Skin of body (tissue), 1 donor: ENCODE measurements at regions not wholly inside any gene's neighbourhood (a gene's known extent, or its start where the extent isn't known, plus 50 kb on each side); places are given as distances from the start of the nearest gene placed in this dataset.

Source experiments
- DNase-seq: peaks from one replicate; lab custom pipeline; 2025; lab: John Stamatoyannopoulos, UW

DNA sequence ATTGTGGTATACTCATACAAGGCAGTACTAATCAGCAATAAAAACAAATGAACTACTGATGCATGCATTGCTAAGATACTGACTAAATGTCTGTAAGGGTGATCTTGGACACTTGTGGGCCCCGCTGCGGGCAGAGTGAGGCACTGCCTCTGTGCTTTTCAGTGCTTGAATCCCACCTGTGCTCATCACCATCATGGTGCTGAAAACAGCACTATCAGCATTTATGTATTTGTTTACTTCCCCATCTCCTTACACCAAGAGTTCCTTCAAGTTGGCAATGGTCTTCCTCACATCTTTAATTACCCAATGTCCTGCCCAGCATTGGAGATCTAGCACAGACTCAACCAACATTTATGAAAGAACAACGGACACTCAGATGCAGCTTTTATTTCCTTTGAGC lies 193.7 kb upstream of the RFC3 start:
- DNase-seq: no peak

DNA sequence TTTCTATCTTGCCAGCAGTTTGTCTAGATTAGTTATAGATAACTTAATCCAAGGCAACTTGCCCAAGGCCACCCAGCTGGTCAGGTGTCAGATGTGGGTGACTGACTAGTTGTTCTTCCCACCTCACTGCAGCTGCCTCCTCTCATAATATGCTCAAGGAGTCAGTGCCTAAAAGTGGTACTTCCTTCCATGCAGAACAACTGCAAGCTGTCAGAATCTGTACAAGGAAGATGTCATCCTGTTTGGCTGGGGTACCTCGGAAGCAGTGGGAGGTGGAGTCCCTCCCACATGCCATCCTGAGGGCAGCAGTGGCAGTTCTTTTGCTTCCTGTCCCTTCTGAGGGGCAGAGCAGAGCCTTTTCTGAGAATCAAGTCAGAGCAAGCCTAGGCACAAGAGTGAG lies 193.2 kb upstream of the RFC3 start:
- DNase-seq: no peak

DNA sequence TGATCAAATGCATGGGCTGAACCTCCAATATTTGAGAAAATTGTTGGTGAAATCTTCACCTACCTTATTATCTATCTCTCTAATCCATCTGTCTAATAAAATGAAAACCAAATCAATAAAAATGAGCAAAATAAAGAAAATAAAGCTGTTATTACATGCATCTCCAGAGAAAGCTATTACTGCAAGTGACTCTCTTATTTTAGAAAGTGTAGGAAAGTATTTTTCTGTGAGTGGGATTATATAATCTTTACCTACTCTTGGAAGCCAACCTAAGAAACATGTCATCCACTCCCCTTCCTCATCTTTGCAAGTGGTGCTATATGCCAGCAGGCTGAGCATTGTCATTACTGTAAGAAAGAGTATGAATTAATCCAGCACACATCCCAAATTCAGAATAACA lies 191.5 kb upstream of the RFC3 start:
- no peak for DNase-seq

DNA sequence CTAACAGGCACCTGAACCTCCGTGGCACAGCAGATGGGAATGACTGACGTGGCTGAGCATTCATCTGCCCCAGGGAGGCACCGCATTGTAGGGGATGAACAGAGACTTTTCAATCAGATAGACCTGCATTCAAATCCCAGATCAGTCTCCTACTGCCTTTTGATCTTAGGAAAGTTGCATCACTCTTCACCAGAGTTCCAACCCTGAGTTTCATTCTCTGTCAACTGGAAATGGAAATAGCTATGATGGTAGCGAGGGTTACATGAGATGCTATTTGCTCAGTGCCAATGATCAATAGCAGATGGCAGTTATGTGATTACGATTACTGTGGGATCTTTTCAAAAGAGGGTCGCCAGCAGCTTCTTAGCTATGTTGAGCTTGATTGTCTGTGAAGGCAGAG lies 189.3 kb upstream of the RFC3 start:
- no peak for DNase-seq

DNA sequence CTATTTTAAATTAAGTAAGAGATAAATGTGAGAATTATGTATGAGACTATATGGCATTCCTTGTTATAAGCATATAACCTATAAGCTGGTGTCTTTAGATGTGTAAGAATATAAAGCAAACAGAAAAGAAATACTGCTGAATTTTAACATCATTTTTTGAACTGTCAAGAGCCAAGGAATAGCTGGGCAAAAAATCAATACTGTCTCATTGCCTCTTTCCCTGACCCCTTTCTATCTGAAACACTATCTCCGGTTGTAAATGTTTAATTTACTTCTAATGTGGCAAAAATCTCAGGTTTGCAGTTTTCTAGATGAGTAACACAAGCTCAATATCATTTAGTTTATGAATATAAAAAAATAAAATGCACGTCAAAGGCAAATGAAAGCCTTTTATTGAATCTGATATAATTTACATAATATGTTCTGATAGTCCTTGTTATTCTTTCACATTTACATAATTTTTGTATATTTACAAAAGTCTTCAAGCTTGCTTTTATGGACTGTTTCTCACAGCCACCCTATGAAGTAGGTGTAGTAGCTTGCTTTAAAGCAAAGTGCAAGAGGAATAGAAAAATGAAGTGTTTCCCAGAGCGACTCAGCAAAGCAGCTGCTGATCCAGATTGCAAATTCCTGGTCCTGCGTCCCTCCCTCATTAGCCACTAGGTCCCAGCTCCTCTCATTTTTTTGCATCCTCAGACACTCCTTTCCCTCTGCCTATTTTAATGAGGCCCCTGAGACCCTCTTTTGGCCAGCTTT lies 188.2 kb upstream of the RFC3 start:
- no peak for DNase-seq

DNA sequence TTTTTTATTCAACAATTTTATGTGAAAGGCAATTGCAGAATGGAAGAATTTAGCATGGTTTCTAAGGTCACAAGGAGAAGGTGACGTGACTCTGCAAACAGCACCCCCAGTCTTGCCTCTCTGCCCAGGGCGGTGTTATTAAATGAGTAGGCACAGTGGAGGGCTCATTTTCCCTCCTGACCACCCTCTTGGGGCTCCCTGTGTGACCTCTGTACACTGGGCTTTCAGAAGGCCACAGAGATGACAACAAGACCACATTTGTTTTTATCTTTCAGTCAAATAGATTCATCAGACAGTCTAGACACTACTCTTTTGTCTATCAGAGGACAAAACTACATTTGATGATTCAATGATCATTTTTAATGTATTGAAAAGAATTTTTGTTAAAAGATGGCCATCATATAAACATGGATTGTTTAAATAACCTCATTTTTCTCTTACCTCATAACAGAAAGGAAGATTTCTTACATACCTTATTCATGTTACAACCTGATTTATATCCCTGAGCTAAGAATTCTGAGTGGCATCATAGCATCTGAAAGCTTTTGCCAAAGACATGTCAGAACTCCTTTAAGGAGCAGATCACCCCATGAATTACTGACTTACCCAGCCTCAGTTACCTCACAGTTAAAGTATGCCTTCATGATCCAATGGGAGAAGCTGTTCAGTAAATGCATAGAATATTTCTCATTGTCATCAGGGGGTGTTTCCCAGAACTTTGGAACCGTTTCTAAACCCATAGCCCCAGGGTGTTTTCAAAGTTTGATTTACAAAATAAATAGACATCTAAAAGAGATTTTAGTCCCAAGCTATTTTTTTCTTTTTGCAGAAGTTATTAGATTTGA lies 184.0 kb upstream of the RFC3 start:
- peak; percentile 66 for DNase-seq

DNA sequence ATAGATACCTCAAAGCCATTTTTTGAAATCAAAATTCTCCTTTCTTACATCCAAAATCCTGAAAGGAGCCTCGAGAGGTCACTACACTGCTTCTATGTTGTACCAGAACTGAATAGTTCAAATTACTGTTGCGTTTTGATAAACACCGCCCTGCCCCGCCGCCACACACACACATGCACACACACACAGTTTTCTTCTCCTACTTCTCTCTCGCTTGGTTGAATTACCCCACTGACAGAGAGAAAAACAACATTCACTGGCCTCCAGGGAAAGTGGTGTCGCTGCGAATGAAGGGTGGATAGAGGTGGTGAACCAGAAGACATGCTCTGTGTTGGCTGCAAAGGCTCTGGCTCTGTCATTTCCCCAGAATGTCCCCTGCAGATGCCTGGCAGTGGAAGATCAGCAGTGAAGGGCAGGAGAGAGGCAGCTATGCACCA lies 183.4 kb upstream of the RFC3 start:
- DNase-seq: peak; percentile 59

DNA sequence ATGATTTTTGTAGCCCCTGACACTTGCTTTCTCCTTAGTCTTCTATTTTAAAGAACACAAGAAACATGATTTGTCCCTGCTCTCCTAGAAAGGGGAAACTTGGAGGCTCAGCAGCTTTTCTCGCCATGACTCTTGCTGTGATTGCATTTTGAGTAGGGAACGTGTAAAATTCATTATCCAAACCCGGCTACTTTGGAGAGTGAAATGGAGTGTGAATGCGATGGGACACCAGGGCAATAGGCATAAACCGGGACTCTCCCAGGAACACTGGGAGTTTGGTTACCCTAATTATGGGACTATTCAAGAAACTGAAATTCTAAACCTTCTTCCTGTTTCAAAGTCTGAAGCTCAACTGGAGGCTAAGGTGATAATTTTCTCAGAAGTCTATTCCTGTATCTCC lies 181.7 kb upstream of the RFC3 start:
- DNase-seq: no peak

DNA sequence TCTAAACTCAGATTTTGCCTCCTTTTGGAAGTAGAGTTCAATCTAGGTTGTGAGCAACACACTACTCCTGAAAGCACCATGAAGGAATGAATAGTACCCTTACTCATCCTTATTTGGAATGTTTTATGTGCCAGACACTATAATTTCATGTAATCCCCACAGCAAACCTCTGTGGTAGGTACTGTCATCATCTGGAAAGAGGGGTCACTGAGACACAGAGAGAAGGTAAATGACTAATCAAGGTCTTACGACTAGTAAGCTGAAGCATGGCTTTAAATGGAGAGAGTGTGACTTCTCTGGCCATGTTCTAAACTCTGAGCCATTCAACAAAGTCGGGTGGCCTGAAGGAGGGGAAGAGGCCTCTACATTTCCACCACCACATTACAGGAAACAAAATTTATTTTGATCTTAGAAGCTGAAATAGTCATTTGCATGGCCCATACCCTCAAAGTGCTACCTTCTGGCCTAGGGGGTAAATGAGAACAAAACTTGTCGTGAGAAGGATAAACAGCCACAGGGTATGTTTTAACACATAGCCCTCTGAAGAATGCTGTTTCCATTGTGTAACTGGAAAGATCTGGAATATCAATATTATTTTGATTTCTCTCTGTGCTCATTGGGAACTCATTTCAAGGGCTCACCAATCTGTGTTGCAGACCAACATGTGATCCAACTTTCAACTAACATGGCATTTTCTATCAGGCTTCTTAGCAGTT lies 180.8 kb upstream of the RFC3 start:
- no peak for DNase-seq

DNA sequence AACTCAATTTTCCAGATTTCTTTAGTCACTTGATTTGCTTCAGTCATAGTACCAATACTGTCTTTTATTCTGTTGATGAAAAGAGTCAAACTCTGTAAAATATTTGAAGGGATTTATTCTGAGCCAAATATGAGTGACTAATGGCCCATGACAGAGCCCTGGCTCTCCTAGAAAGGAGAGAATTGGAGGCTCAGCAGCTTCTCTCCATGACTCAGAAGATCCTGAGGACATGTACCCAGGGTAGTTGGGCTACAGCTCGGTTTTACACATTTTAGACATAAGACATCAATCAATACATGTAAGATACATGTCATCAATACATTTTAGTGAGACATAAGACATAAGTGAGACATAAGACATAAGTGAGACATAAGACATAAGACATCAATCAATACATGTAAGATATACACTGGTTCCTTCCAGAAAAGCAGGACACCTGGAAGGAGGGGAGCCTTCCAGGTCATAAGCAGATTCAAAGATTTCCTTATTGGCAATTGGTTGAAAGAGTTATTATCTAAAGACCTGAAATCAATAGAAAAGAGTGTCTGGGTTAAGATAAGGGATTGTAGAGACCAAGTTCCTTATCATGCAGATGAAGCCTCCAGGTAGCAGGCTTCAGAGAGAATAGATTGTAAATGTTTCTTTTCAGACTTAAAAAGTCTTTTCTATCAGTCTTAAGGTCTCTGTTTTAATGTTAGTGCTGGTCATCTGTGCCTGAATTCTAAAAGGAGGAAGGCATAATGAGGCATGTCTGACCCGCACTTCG lies 179.8 kb upstream of the RFC3 start:
- peak; percentile 2 for DNase-seq

DNA sequence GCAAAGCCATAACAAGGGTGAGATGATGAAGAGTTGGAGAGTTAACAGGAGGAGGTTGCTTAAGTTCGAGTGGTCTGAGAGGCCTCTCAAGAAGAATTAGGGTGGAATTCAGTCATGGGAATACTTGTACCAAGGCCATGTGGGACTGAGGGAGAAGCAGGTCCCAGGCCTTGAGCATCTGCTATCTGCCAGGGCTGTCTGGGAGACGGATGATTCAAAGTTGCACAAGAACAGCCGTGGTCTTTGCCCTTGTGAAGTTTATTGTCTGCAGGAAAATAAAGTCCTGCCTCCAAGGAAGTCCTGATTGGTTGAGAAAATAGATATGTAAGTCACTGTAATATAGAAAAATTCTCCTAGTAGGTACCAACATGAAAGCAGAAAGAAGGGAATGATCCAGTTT lies 178.8 kb upstream of the RFC3 start:
- DNase-seq: no peak

DNA sequence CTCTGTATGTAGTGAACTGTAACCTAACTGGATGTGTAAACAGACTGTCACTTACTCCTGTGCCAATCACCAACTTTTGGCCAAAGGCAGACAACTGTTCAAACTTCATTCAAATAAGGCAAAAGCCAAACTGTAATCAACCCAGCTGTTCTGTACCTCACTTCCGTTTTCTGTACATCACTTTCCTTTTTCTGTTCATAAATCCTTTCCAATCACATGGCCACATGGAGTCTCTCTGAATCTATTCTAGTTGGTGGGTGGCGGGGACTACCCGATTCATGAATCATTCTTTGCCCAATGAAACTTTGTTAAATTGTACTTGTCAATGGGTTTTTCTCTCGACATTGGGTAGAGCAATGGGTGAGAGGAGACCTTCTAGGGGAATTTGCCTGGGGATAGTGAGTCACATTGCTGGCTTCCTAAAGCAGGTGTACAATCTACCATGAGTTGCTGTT lies 178.3 kb upstream of the RFC3 start:
- DNase-seq: no peak

DNA sequence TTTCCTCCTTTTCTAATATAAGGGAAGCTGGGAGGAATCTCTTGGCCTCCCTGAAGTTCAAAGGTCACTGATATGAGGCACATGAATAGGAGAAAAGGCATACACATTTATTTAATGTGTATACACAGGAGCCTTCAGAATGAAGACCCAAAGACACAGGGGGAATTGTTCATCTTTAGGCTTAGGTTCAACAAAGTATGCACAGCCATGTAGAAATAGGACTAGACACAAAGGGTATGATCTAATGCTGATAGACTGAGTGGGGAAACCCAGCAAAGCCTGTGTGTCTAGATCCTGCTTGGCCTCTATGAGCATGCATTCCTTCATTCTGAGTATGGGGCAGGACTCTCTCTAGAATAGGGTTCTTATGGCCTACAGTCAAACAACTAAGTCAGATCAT lies 177.1 kb upstream of the RFC3 start:
- DNase-seq: no peak

DNA sequence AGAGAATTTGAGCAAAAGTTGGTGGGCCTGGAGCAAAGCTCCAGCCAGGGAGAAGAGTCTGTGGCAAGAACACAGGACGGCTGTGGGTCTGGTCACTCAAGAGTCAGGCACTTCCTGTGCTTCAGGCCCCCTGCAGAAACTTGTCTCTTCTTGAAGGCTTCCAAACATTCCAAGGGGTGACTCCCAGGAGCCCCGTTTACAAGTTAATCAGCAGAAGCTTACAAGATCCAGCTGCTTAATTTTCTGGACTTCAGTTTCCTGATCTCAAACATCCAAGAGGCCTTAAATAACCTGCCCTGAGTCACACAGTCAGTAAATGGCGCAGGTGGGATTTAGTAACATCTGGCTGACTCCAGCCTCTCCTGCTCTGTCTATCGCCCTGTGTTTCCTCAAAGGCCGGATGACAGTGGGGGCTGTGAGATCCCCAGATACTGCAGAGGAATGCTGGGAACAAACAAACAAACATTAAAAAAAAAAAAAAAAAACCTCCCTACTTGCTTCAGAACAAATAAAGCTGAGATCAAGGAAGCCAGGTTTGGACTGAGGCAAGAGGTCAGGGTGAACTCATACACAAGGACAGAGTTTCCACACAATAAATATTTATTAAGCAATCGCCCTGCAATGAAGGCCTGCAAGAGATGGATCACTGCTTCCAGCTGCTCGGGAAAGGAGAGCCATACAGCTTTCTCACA lies 175.4 kb upstream of the RFC3 start:
- peak; percentile 33 for DNase-seq

DNA sequence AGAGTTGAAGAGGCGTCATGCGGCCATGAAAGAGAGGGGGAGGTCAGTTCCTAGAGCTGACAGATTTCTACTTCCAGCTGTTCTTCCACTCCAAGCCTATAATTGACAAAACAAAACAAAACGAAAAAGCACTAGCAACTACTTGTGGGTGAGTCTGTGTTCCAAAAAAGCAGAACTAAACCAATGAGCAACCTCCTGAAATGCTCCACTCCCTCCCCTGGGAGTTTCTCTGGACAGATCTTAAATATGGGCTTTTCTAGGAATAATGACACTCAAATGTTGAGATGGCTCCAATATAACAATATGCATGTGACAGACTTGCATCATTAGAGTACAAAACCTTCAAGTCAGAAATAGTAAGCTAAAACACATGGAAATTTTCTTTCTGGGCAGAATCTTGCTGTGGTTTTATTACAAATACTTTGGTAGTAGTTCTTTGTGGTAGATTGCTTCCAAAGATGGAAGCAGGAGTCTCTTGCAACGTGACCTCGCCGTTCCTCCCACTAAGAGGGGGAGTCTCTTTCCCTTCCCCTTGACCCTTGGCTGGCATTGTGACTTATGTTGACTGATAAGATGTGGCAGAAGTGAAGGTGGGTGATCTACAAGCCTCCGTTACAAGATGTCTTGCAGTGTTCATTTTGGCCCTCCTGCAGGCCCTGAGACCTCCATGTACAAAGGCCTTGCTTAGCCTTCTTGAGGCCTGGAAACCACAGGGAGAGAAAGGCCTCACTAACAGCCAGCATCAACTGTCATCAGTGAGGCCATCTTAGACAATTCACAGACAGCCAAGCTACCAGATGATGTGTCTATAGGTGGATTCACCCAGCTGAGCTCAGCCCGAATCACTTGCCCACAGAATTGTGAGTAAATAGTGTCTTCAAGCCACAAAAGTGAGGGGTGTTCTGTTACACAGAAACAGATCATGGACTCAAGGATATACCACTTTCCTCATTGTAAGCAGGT lies 173.1 kb upstream of the RFC3 start:
- DNase-seq: peak; percentile 95

DNA sequence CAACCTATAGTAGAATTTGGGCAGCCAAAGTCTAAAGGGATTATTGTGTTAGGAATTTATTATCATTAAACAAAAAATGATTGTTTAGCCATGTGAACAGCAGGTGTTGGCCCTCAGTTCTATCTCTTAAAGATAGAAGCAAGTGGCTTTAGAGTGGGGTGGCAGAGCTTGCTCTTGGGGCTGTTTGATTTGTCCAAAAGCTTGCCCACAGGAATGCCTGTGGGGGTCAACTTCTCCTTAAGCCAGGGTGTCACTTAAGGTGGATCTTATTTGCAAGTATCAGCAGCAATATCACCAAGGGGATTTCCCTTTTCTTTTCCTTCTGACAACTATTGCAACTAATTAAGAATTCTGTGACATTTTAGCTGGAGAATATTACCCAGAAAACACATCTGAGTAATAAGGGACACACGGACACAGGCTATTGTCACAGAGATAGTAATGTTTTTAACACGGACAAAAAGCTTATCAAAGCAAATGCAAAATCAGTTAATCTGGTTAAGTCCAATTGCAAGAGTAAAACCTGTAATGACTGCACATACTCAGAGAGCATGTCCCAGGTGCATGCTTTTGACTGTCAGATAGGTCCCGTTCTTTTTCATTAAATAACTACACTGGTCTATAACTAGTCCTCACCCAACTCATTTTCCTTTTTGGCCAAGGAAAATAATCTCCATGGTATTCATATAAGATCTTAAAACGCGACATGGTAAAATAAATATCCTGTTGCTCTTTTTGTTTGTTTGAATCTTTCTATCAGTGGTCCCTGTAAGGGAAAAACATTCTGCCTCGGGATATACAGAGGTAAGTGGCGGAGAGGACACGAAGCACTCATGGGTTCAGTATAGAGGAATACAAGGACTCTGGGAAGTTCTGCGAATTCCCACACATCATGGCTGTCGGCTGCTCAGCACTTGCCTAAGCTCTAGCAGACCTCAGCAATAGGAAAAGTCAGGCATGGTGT lies 172.1 kb upstream of the RFC3 start:
- no peak for DNase-seq

DNA sequence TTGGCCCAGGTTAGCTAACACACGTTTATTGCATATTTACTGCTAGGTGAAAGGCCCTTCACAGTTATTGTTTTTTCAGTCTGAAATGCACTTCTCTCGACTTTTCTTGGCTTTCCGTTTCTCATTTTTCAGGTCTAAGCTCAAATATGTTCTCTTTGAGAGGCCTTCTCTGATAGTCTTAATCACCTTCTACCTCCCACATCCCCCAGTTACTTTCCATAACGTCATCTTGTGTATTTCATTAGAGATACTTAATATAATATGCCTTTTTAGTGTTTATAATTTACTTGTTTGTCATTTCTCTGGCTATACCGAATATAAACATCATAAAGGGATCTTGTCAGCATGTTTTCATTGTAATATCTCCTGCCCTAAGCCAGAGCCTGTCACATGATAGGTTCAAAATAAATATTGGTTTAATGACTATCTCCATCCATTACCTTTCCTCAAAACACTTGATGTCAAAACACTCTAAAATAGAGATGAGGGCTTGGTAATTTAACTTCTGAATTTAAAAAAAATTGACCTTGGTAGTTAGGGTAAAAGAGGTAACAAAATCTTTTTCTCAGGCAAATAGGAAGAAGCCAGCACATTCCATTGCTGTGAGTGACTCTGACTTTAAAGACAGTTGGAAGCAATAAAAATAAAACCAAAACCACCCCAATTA lies 168.6 kb upstream of the RFC3 start:
- DNase-seq: no peak

DNA sequence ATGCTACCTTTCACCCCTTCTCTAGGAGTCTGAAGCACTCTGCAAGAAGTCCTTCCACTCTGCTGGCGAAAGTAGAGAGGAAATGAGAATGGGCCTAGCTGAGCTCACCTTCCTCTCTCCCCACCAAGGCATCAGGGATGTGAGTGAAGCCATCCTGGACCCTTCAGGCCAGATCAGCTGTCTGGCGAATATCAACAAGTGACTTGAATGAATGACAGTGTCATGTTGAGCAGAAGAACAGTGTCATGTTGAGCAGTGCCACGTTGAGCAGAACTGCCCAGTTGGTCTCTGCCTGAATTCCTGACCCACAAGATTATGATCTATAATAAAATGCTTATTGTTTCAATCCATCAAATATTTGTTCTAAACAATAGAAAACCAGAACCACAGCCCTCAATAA lies 166.2 kb upstream of the RFC3 start:
- DNase-seq: no peak
